ENCODE measurements at regions not wholly inside any gene's neighbourhood (a gene's known extent, or its start where the extent isn't known, plus 50 kb on each side); places are given as distances from the start of the nearest gene placed in this dataset.

GRCh38 chr13:73933795-73934194, 200.4 kb downstream of the KLF12 start:
- no peak for TF ChIP-seq CTCF (IDR thresholded peaks at IDR 0.05; ENCODE audit: unreplicated experiment)
- peaks cover 10% of the 10 kb centered on the region for H3K9me3 Mint-ChIP-seq
- peak overlapping the region; percentile 52 for H3K27ac Mint-ChIP-seq
- no peak for DNase-seq (ENCODE audit: low spot score in 2 of 2, unreplicated experiment in 2 of 2)
- no peak overlapping the region for H3K4me3 Mint-ChIP-seq
- H3K36me3 Mint-ChIP-seq: peaks cover 14% of the 10 kb centered on the region
- peaks cover 36% of the 10 kb centered on the region for H3K4me1 Mint-ChIP-seq
- no peaks in the 10 kb centered on the region for H3K27me3 Mint-ChIP-seq (ENCODE audit: low read depth)

DNA sequence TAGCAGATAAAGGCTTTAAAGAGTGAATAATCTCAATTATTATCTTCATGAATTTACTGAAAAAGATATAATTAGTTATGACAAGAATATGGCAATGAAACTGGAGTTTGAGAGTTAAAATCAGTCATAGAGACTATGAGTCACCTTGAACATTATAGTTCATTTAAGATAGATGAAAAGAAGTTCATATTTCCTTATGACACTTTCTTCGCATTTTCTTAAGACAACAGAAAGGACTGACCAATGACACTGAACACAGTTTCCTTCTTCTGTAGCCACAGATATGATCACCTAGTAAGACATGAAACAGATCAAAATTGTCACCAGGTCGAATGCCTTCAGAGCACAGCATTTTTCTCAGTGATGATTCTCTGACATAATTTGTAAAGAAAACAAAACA, 202.1 kb downstream of the KLF12 start:
- peaks cover 21% of the 10 kb centered on the region for H3K4me1 Mint-ChIP-seq
- no peaks in the 10 kb centered on the region for H3K27me3 Mint-ChIP-seq (ENCODE audit: low read depth)
- H3K27ac Mint-ChIP-seq: no peak overlapping the region
- no peak for DNase-seq (ENCODE audit: low spot score in 2 of 2, unreplicated experiment in 2 of 2)
- peaks cover 16% of the 10 kb centered on the region for H3K36me3 Mint-ChIP-seq
- TF ChIP-seq CTCF (IDR thresholded peaks at IDR 0.05; ENCODE audit: unreplicated experiment): no peak
- no peak overlapping the region for H3K4me3 Mint-ChIP-seq
- peaks cover 10% of the 10 kb centered on the region for H3K9me3 Mint-ChIP-seq

- Mint-ChIP-seq H3K27ac (no peak overlapping the region), H3K9me3 (peaks cover 6% of the 10 kb centered on the region), H3K27me3 (ENCODE audit: low read depth) (no peaks in the 10 kb centered on the region), H3K4me3 (no peak overlapping the region), H3K36me3 (peaks cover 13% of the 10 kb centered on the region), H3K4me1 (peaks cover 10% of the 10 kb centered on the region)
- DNase-seq (ENCODE audit: low spot score in 2 of 2, unreplicated experiment in 2 of 2): no peak
- TF ChIP-seq CTCF (IDR thresholded peaks at IDR 0.05; ENCODE audit: unreplicated experiment): no peak
These were observed 204.8 kb downstream of the KLF12 start for GRCh38 chr13:73929287-73929932.

- TF ChIP-seq CTCF (IDR thresholded peaks at IDR 0.05; ENCODE audit: unreplicated experiment): no peak
- H3K9me3 Mint-ChIP-seq: peaks cover 5% of the 10 kb centered on the region
- H3K4me3 Mint-ChIP-seq: no peak overlapping the region
- H3K27ac Mint-ChIP-seq: no peak overlapping the region
- no peaks in the 10 kb centered on the region for H3K4me1 Mint-ChIP-seq
- H3K27me3 Mint-ChIP-seq (ENCODE audit: low read depth): no peaks in the 10 kb centered on the region
- H3K36me3 Mint-ChIP-seq: peaks cover 12% of the 10 kb centered on the region
- DNase-seq (ENCODE audit: low spot score in 2 of 2, unreplicated experiment in 2 of 2): no peak
These were observed 209.6 kb downstream of the KLF12 start for GRCh38 chr13:73924607-73925006.

DNA sequence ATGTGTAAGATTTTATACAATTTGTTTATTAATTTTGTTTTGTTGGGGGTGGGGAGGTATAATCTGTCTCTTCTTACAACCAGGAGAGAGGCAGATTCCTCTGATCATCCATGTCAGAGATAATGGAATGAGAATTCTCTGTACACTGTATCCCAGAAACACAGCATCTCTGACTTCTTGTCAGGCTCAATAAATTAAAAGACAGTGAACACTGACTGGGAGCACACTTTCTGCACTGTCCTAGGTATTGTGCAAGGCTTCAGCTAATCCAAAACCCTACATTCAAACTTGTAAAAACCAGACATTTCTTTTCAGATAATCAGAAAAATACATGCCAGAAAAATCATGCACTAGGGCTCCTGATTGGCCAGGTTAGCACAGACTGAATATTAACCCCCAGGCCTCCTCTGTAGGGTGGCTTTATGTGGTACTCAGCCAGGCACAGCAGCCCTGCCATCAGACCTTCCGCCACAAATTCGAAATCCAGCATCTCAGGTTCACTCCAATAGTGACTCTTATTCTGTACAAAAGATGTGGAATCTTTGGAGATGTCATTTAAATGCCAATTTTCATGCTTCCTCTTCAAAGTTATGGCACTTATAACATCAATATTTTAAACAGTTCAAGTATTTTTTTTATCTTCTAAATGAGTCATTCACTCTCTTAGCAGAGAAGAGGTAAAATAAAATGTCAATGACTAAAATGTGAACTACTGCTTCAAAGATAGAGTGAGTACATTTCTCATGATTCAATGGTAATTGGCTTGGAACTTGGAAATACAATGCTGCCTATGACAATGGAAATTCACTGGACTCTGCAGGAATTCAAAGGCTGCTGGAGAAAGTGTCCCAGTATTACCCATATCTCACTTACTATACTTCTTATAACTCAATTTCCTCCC, 211.5 kb downstream of the KLF12 start:
- no peak for TF ChIP-seq CTCF (IDR thresholded peaks at IDR 0.05; ENCODE audit: unreplicated experiment)
- DNase-seq (ENCODE audit: low spot score in 2 of 2, unreplicated experiment in 2 of 2): no peak
- no peaks in the 10 kb centered on the region for H3K27me3 Mint-ChIP-seq (ENCODE audit: low read depth)
- H3K36me3 Mint-ChIP-seq: peaks cover 4% of the 10 kb centered on the region
- H3K9me3 Mint-ChIP-seq: no peaks in the 10 kb centered on the region
- H3K27ac Mint-ChIP-seq: no peak overlapping the region
- no peaks in the 10 kb centered on the region for H3K4me1 Mint-ChIP-seq
- H3K4me3 Mint-ChIP-seq: no peak overlapping the region

All from mesothelial cell of epicardium (in vitro differentiated cells).